GM23338 (cell line): ENCODE measurements at regions not wholly inside any gene's neighbourhood (a gene's known extent, or its start where the extent isn't known, plus 50 kb on each side); places are given as distances from the start of the nearest gene placed in this dataset.

Experiments
- ATAC-seq: fragments of 200-7000 bp; cut with Tn5 transposase; 3 replicates; pipeline ENCODE4 v1.9.1; 2020
- DNase-seq: peaks from one replicate; pipeline ENCODE4 v3.0.0-alpha.2; 2015; ENCODE audit warnings: low spot score
- H2AFZ ChIP-seq: fragments of 200-600 bp; sonication (generic); 2 replicates; pipeline ENCODE4 v1.8.0; 2016; ENCODE audit warnings: antibody characterized with exemption, mild to moderate bottlenecking, moderate library complexity
- H3F3A ChIP-seq: fragments of 200-600 bp; sonication (generic); replicated peaks from 2 replicates; pipeline ENCODE4 v1.8.0; 2017; ENCODE audit warnings: antibody characterized with exemption, mixed run types, low read depth
- H3K27ac ChIP-seq: fragments of 200-600 bp; sonication (generic); 2 replicates; pipeline ENCODE4 v1.6.1; 2016; ENCODE audit warnings: low read depth
- H3K27me3 ChIP-seq: fragments of 200-600 bp; sonication (generic); 2 replicates; pipeline ENCODE4 v1.8.0; 2016; ENCODE audit warnings: mild to moderate bottlenecking, mixed run types, moderate library complexity; ENCODE audit not compliant: insufficient read depth
- H3K36me3 ChIP-seq: fragments of 200-600 bp; sonication (generic); 2 replicates; pipeline ENCODE4 v1.8.0; 2016; ENCODE audit warnings: mild to moderate bottlenecking; ENCODE audit not compliant: insufficient read depth
- H3K4me1 ChIP-seq: fragments of 200-600 bp; sonication (generic); 2 replicates; pipeline ENCODE4 v1.8.0; 2016; ENCODE audit warnings: mild to moderate bottlenecking, moderate library complexity; ENCODE audit not compliant: insufficient read depth
- H3K4me2 ChIP-seq: fragments of 200-600 bp; sonication (generic); 2 replicates; pipeline ENCODE4 v1.7.1; 2017; ENCODE audit warnings: mixed run types
- H3K4me3 ChIP-seq: fragments of 200-600 bp; sonication (generic); 2 replicates; pipeline ENCODE4 v1.6.1; 2016; ENCODE audit warnings: mixed run types
- H3K79me2 ChIP-seq: fragments of 200-600 bp; sonication (generic); replicated peaks from 2 replicates; pipeline ENCODE4 v1.8.0; 2017; ENCODE audit warnings: mild to moderate bottlenecking; ENCODE audit not compliant: insufficient read depth
- H3K9me2 ChIP-seq: fragments of 200-600 bp; sonication (generic); 2 replicates; pipeline ENCODE4 v1.8.0; 2017; ENCODE audit not compliant: insufficient read depth
- H4K20me1 ChIP-seq: fragments of 200-600 bp; sonication (generic); replicated peaks from 2 replicates; pipeline ENCODE4 v1.8.0; 2017; ENCODE audit warnings: mild to moderate bottlenecking; ENCODE audit not compliant: insufficient read depth
- H3K27ac Mint-ChIP-seq: 2 replicates; pipeline ENCODE4 v1.8.0; 2020; ENCODE audit warnings: inconsistent platforms, mild to moderate bottlenecking, moderate library complexity, mixed read lengths
- H3K27me3 Mint-ChIP-seq: 3 replicates; pipeline ENCODE4 v1.8.0; 2022; ENCODE audit warnings: low read depth, mild to moderate bottlenecking, moderate library complexity, mixed read lengths, inconsistent platforms; ENCODE audit not compliant: insufficient read depth, poor library complexity
- H3K36me3 Mint-ChIP-seq: 3 replicates; pipeline ENCODE4 v1.8.0; 2021; ENCODE audit warnings: low read depth, mild to moderate bottlenecking, inconsistent platforms, moderate library complexity, mixed read lengths
- H3K4me1 Mint-ChIP-seq: 3 replicates; pipeline ENCODE4 v1.8.0; 2020; ENCODE audit warnings: mild to moderate bottlenecking, inconsistent platforms, mixed read lengths
- H3K4me3 Mint-ChIP-seq: 3 replicates; pipeline ENCODE4 v1.8.0; 2021; ENCODE audit warnings: moderate library complexity, mild to moderate bottlenecking, inconsistent platforms, mixed read lengths
- H3K9me3 Mint-ChIP-seq: 3 replicates; pipeline ENCODE4 v1.8.0; 2020; ENCODE audit warnings: moderate library complexity, mild to moderate bottlenecking, inconsistent platforms, mixed read lengths
- CREB1 ChIP-seq: fragments of 250-450 bp; sonication (Bioruptor Pico); IDR thresholded peaks from 2 replicates; pipeline ENCODE4 v1.5.0; 2020; ENCODE audit warnings: low read depth, mild to moderate bottlenecking, moderate library complexity
- EZH2 ChIP-seq: fragments of 200-600 bp; sonication (generic); IDR thresholded peaks from one replicate; pipeline ENCODE4 v1.8.0; 2017; ENCODE audit warnings: antibody characterized with exemption, mild to moderate bottlenecking, low read depth; ENCODE audit not compliant: unreplicated experiment
- NANOG ChIP-seq: IDR thresholded peaks from 2 replicates; pipeline ENCODE4 v1.6.1; 2016; ENCODE audit warnings: antibody characterized with exemption, borderline replicate concordance
- POLR2AphosphoS5 ChIP-seq: IDR thresholded peaks from 2 replicates; pipeline ENCODE4 v1.6.1; 2016; ENCODE audit warnings: antibody characterized with exemption, low read depth
- STAT1 ChIP-seq: IDR thresholded peaks from one replicate; pipeline ENCODE4 v1.6.1; 2016; ENCODE audit warnings: antibody characterized with exemption; ENCODE audit not compliant: unreplicated experiment
- ZNF114 ChIP-seq: fragments of 250-450 bp; sonication (Bioruptor Pico); IDR thresholded peaks from 2 replicates; pipeline ENCODE4 v1.5.0; 2020; ENCODE audit warnings: mild to moderate bottlenecking, moderate library complexity
- ZNF331 ChIP-seq: fragments of 250-450 bp; sonication (Bioruptor Pico); IDR thresholded peaks from 2 replicates; pipeline ENCODE4 v1.5.0; 2020; ENCODE audit warnings: low read depth, mild to moderate bottlenecking, moderate library complexity
- TF ChIP-seq, protein P1 (sequence below), 2 experiments: fragments of 200-600 bp in 1 of 2; sonication (generic) in 1 of 2; conservative IDR thresholded peaks; 2 replicates each; pipeline versions ENCODE4 v1.5.1 to v1.6.1; 2016 to 2017; ENCODE audit warnings: antibody characterized with exemption in 2 of 2, low read depth in 2 of 2, mild to moderate bottlenecking in 2 of 2, moderate library complexity in 1 of 2
- TF ChIP-seq, protein P2 (sequence below): IDR thresholded peaks from 2 replicates; pipeline ENCODE4 v1.6.1; 2016; ENCODE audit warnings: antibody characterized with exemption
- TF ChIP-seq, protein P3 (sequence below): IDR thresholded peaks from one replicate; pipeline ENCODE4 v1.6.1; 2018; ENCODE audit warnings: antibody characterized with exemption; ENCODE audit not compliant: unreplicated experiment

GRCh38 chr1:101652484-101652883, 344.2 kb downstream of the OLFM3 start:
- peaks cover 23% of the 10 kb centered on the region for H3K9me3 Mint-ChIP-seq
- no peak overlapping the region for H2AFZ ChIP-seq
- no peak overlapping the region for H3K4me3 Mint-ChIP-seq
- H3K4me2 ChIP-seq, result no peak overlapping the region
- ATAC-seq (no peak), DNase-seq (peak; percentile 27)
- no peak for TF ChIP-seq STAT1
- no peak for TF ChIP-seq POLR2AphosphoS5
- TF ChIP-seq, protein P1, sequence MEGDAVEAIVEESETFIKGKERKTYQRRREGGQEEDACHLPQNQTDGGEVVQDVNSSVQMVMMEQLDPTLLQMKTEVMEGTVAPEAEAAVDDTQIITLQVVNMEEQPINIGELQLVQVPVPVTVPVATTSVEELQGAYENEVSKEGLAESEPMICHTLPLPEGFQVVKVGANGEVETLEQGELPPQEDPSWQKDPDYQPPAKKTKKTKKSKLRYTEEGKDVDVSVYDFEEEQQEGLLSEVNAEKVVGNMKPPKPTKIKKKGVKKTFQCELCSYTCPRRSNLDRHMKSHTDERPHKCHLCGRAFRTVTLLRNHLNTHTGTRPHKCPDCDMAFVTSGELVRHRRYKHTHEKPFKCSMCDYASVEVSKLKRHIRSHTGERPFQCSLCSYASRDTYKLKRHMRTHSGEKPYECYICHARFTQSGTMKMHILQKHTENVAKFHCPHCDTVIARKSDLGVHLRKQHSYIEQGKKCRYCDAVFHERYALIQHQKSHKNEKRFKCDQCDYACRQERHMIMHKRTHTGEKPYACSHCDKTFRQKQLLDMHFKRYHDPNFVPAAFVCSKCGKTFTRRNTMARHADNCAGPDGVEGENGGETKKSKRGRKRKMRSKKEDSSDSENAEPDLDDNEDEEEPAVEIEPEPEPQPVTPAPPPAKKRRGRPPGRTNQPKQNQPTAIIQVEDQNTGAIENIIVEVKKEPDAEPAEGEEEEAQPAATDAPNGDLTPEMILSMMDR (conservative IDR thresholded peaks at IDR 0.05; ENCODE audit: low read depth in 2 of 2), result no peak
- TF ChIP-seq, protein P2, sequence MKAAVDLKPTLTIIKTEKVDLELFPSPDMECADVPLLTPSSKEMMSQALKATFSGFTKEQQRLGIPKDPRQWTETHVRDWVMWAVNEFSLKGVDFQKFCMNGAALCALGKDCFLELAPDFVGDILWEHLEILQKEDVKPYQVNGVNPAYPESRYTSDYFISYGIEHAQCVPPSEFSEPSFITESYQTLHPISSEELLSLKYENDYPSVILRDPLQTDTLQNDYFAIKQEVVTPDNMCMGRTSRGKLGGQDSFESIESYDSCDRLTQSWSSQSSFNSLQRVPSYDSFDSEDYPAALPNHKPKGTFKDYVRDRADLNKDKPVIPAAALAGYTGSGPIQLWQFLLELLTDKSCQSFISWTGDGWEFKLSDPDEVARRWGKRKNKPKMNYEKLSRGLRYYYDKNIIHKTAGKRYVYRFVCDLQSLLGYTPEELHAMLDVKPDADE, result no peak
- 0 out of 2 replicates have a peak, but pooled peaks have one; percentile 15 for TF ChIP-seq NANOG
- TF ChIP-seq CREB1 (CRISPR knock-in tag), result no peak
- no peak for TF ChIP-seq EZH2
- TF ChIP-seq, protein P3, sequence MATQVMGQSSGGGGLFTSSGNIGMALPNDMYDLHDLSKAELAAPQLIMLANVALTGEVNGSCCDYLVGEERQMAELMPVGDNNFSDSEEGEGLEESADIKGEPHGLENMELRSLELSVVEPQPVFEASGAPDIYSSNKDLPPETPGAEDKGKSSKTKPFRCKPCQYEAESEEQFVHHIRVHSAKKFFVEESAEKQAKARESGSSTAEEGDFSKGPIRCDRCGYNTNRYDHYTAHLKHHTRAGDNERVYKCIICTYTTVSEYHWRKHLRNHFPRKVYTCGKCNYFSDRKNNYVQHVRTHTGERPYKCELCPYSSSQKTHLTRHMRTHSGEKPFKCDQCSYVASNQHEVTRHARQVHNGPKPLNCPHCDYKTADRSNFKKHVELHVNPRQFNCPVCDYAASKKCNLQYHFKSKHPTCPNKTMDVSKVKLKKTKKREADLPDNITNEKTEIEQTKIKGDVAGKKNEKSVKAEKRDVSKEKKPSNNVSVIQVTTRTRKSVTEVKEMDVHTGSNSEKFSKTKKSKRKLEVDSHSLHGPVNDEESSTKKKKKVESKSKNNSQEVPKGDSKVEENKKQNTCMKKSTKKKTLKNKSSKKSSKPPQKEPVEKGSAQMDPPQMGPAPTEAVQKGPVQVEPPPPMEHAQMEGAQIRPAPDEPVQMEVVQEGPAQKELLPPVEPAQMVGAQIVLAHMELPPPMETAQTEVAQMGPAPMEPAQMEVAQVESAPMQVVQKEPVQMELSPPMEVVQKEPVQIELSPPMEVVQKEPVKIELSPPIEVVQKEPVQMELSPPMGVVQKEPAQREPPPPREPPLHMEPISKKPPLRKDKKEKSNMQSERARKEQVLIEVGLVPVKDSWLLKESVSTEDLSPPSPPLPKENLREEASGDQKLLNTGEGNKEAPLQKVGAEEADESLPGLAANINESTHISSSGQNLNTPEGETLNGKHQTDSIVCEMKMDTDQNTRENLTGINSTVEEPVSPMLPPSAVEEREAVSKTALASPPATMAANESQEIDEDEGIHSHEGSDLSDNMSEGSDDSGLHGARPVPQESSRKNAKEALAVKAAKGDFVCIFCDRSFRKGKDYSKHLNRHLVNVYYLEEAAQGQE, result no peak
- peaks cover 17% of the 10 kb centered on the region for H3K4me1 Mint-ChIP-seq
- peaks cover 30% of the 10 kb centered on the region for H3K36me3 Mint-ChIP-seq
- H4K20me1 ChIP-seq, result no peaks in the 10 kb centered on the region
- H3K79me2 ChIP-seq, result no peaks in the 10 kb centered on the region
- peak overlapping the region; percentile 58; the same call in 1 of the 2 replicates for H3K27ac Mint-ChIP-seq
- H3K27me3 Mint-ChIP-seq, result no peaks in the 10 kb centered on the region
- no peak overlapping the region for H3K4me3 ChIP-seq
- peaks cover 16% of the 10 kb centered on the region for H3K4me1 ChIP-seq
- no peak overlapping the region for H3K27ac ChIP-seq
- peaks cover 6% of the 10 kb centered on the region; the same call in 1 of the 2 replicates for H3K9me2 ChIP-seq
- no peaks in the 10 kb centered on the region for H3K27me3 ChIP-seq
- H3F3A ChIP-seq, result no peaks in the 10 kb centered on the region
- H3K36me3 ChIP-seq, result no peaks in the 10 kb centered on the region

DNA sequence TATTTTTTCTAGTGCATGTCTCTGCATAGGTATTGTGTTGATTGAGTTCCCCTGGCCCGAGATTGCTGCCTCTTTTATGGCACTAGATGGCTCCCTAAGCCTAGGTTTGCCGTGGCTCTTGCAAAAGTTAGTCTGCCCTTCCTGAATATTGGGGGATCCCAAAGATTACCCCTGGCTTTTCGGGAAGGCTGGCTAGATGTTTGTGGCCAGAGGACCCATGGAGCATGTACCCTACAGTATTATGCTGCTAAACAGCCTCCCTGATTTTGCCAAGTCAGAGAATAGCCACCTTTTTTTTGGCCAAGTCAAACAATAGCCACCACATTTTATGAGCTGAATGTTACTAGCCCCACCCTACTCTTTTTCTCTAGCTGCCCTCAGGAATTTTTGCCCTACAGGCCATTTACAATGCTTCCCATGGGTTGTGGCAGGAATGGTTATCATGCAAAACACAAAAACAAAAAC, 343.2 kb downstream of the OLFM3 start:
- Histone ChIP-seq H3K27me3 (no peaks in the 10 kb centered on the region), H3K9me2 (peaks cover 6% of the 10 kb centered on the region; the same call in 1 of the 2 replicates), H3K4me3 (no peak overlapping the region), H3K36me3 (no peaks in the 10 kb centered on the region), H3K79me2 (no peaks in the 10 kb centered on the region), H3F3A (no peaks in the 10 kb centered on the region), H4K20me1 (no peaks in the 10 kb centered on the region), H3K4me1 (peaks cover 16% of the 10 kb centered on the region), H3K4me2 (no peak overlapping the region), H3K27ac (0 out of 2 replicates have a peak overlapping the region, but pooled peaks have one; percentile 71), H2AFZ (no peak overlapping the region)
- peaks cover 30% of the 10 kb centered on the region for H3K36me3 Mint-ChIP-seq
- H3K27ac Mint-ChIP-seq, result peak overlapping the region; percentile 69
- H3K4me3 Mint-ChIP-seq, result no peak overlapping the region
- no peaks in the 10 kb centered on the region for H3K27me3 Mint-ChIP-seq
- H3K9me3 Mint-ChIP-seq, result peaks cover 23% of the 10 kb centered on the region
- H3K4me1 Mint-ChIP-seq, result peaks cover 17% of the 10 kb centered on the region
- peak; percentile 85 for DNase-seq
- peak; percentile 97 for ATAC-seq
- TF ChIP-seq ZNF331 (CRISPR knock-in tag) (peak; percentile 25; the same call in 1 of the 2 replicates), ZNF114 (CRISPR knock-in tag) (peak; percentile 42; the same call in 1 of the 2 replicates), NANOG (no peak)
- TF ChIP-seq, protein P1 (conservative IDR thresholded peaks at IDR 0.05; ENCODE audit: low read depth in 2 of 2), result peak; percentile 94 to 95
